CD4-positive, alpha-beta T cell (primary cell): ENCODE measurements at regions not wholly inside any gene's neighbourhood (a gene's known extent, or its start where the extent isn't known, plus 50 kb on each side); places are given as distances from the start of the nearest gene placed in this dataset.

ENCODE experiments used
- ATAC-seq: fragments of 200-7000 bp; cut with Tn5 transposase; one replicate; pipeline ENCODE4 v1.10.0; 2022; ENCODE audit warnings: mild to moderate bottlenecking; ENCODE audit not compliant: poor library complexity
- CTCF ChIA-PET: fragments of 350-600 bp; sonication (Branson Sonifier 250); formaldehyde crosslinking; loops from one replicate; lab custom pipeline; 2021; ENCODE audit warnings: antibody characterized with exemption, inconsistent platforms; lab: Charles Lee
- POLR2A ChIA-PET: fragments of 350-600 bp; sonication (Branson Sonifier 250); formaldehyde crosslinking; loops from one replicate; lab custom pipeline; 2021; ENCODE audit warnings: antibody characterized with exemption, inconsistent platforms; lab: Charles Lee
- DNase-seq, 14 experiments: peaks; one replicate each; pipeline ENCODE4 v3.0.0-alpha.2; 2013 to 2020; ENCODE audit warnings: mixed read lengths in 2 of 14
- H3K27ac ChIP-seq, 2 donors: one replicate each; pipeline versions ENCODE4 v1.5.1 to v1.7.0; 2013; ENCODE audit warnings: low read length in 2 of 2, low read depth in 1 of 2, mild to moderate bottlenecking in 1 of 2
- H3K27me3 ChIP-seq, 2 experiments: 1 replicate in 1 of 2; 2 replicates in 1 of 2; pipeline versions ENCODE4 v1.6.1 to v1.7.0; 2013; ENCODE audit warnings: low read length in 2 of 2, control low read depth in 1 of 2, mild to moderate bottlenecking in 1 of 2, moderate library complexity in 1 of 2; ENCODE audit not compliant: insufficient read depth in 2 of 2, control insufficient read depth in 1 of 2
- H3K36me3 ChIP-seq: one replicate; pipeline ENCODE4 v1.6.1; 2013; ENCODE audit warnings: low read length, control low read depth; ENCODE audit not compliant: insufficient read depth
- H3K4me1 ChIP-seq: one replicate; pipeline ENCODE4 v1.6.1; 2013; ENCODE audit warnings: low read length, control low read depth; ENCODE audit not compliant: insufficient read depth
- H3K4me3 ChIP-seq: one replicate; pipeline ENCODE4 v1.5.1; 2013; ENCODE audit warnings: mild to moderate bottlenecking, low read length, moderate library complexity
- H3K9me3 ChIP-seq, 2 experiments: 1 replicate in 1 of 2; 2 replicates in 1 of 2; pipeline versions ENCODE4 v1.6.1 to v1.7.0; 2013; ENCODE audit warnings: low read length in 2 of 2, mild to moderate bottlenecking in 2 of 2, control low read depth in 1 of 2, moderate library complexity in 1 of 2; ENCODE audit not compliant: control insufficient read depth in 1 of 2, insufficient read depth in 1 of 2
- H3K27ac Mint-ChIP-seq: one replicate; pipeline ENCODE4 v1.8.0; 2020; ENCODE audit warnings: mixed read lengths
- H3K27me3 Mint-ChIP-seq: one replicate; pipeline ENCODE4 v1.8.0; 2021; ENCODE audit warnings: mixed read lengths
- H3K36me3 Mint-ChIP-seq: one replicate; pipeline ENCODE4 v1.8.0; 2021; ENCODE audit warnings: low read depth, mixed read lengths
- H3K4me1 Mint-ChIP-seq: one replicate; pipeline ENCODE4 v1.8.0; 2021; ENCODE audit warnings: low read depth, mixed read lengths
- H3K4me3 Mint-ChIP-seq: one replicate; pipeline ENCODE4 v1.8.0; 2020; ENCODE audit warnings: mild to moderate bottlenecking, mixed read lengths
- H3K9me3 Mint-ChIP-seq: one replicate; pipeline ENCODE4 v1.8.0; 2020; ENCODE audit warnings: mixed read lengths
- CTCF ChIP-seq: fragments of 200-600 bp; IDR thresholded peaks from one replicate; pipeline ENCODE4 v1.8.0; 2022; ENCODE audit warnings: antibody characterized with exemption, mild to moderate bottlenecking
- intact Hi-C, 2 experiments: fragments of 100-400 bp; cut with DNase I in 1 of 2; cut with micrococcal nuclease in 1 of 2; formaldehyde crosslinking; loops; one replicate each; pipeline versions ENCODE4 v1.15.1 to v1.9.0; 2023 to 2025; cut with DNase I, micrococcal nuclease

GRCh38 chr14:39772627-39773026 is 340.4 kb upstream of the FBXO33 start:
- Histone ChIP-seq H3K27me3 (no peaks in the 10 kb centered on the region), H3K4me1 (no peaks in the 10 kb centered on the region), H3K9me3 (no peaks in the 10 kb centered on the region), H3K27ac (no peak overlapping the region), H3K36me3 (no peaks in the 10 kb centered on the region), H3K4me3 (no peak overlapping the region)
- Mint-ChIP-seq H3K27ac (no peak overlapping the region), H3K27me3 (no peaks in the 10 kb centered on the region), H3K36me3 (no peaks in the 10 kb centered on the region), H3K9me3 (peaks cover under 1% of the 10 kb centered on the region), H3K4me1 (no peaks in the 10 kb centered on the region), H3K4me3 (no peak overlapping the region)
- POLR2A ChIA-PET, result no interaction called here
- DNase-seq, result no peak
- ATAC-seq, result no peak
- CTCF ChIA-PET, result no interaction called here
- no peak for TF ChIP-seq CTCF
- intact Hi-C loops, result no loop called here

- Histone ChIP-seq H3K9me3 (no peaks in the 10 kb centered on the region), H3K36me3 (no peaks in the 10 kb centered on the region), H3K27me3 (no peaks in the 10 kb centered on the region), H3K4me3 (no peak overlapping the region), H3K27ac (no peak overlapping the region), H3K4me1 (no peaks in the 10 kb centered on the region)
- Mint-ChIP-seq H3K9me3 (no peaks in the 10 kb centered on the region), H3K27ac (no peak overlapping the region), H3K36me3 (no peaks in the 10 kb centered on the region), H3K4me3 (no peak overlapping the region), H3K4me1 (no peaks in the 10 kb centered on the region), H3K27me3 (no peaks in the 10 kb centered on the region)
- no peak for TF ChIP-seq CTCF
- CTCF ChIA-PET, result no interaction called here
- intact Hi-C loops, result no loop called here
- POLR2A ChIA-PET, result no interaction called here
- DNase-seq (no peak), ATAC-seq (no peak)
Measured at GRCh38 chr14:39768589-39768988, 336.4 kb upstream of the FBXO33 start.

- no peak overlapping the region for H3K27ac Mint-ChIP-seq
- no peak for TF ChIP-seq CTCF
- intact Hi-C loops, result no loop called here
- ChIA-PET POLR2A (no interaction called here), CTCF (no interaction called here)
- no peak for DNase-seq
- H3K27me3 Mint-ChIP-seq, result no peaks in the 10 kb centered on the region
- Histone ChIP-seq H3K9me3 (peaks cover 0 to 4% of the 10 kb centered on the region in 2 experiments), H3K4me1 (no peaks in the 10 kb centered on the region), H3K27me3 (no peaks in the 10 kb centered on the region), H3K4me3 (no peak overlapping the region), H3K36me3 (no peaks in the 10 kb centered on the region), H3K27ac (no peak overlapping the region)
- H3K9me3 Mint-ChIP-seq, result no peaks in the 10 kb centered on the region
- no peaks in the 10 kb centered on the region for H3K36me3 Mint-ChIP-seq
- no peak for ATAC-seq
- no peaks in the 10 kb centered on the region for H3K4me1 Mint-ChIP-seq
- no peak overlapping the region for H3K4me3 Mint-ChIP-seq
Measured at GRCh38 chr14:39766397-39767000, 334.3 kb upstream of the FBXO33 start.
